ENCODE measurements at regions not wholly inside any gene's neighbourhood (a gene's known extent, or its start where the extent isn't known, plus 50 kb on each side); places are given as distances from the start of the nearest gene placed in this dataset.

- no peak for DNase-seq
Measured at GRCh38 chr12:82174383-82174782, 183.8 kb downstream of the CCDC59 start.

DNA sequence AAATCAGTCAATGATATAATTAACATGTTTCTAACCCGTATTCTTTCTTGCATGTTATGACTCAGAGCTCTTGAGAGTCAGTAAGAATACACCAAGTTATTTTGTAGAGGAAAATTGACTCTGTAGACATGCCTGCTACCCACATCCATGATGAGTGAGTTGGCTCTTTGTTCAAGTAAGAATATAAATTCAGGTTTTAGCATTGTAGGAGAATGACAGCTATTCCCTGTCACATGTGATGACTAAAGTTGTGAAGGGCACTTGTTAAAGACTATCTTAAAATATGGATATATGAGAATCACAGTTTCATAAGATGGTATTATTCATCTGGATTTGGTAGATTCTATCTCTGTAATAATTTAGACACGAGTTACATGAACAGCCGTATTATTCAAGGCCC, 209.1 kb downstream of the CCDC59 start:
- no peak for DNase-seq

- DNase-seq: no peak
Measured at GRCh38 chr12:82146740-82147139, 211.4 kb downstream of the CCDC59 start.

- DNase-seq: no peak
Measured at GRCh38 chr12:82144505-82144904, 213.7 kb downstream of the CCDC59 start.

DNA sequence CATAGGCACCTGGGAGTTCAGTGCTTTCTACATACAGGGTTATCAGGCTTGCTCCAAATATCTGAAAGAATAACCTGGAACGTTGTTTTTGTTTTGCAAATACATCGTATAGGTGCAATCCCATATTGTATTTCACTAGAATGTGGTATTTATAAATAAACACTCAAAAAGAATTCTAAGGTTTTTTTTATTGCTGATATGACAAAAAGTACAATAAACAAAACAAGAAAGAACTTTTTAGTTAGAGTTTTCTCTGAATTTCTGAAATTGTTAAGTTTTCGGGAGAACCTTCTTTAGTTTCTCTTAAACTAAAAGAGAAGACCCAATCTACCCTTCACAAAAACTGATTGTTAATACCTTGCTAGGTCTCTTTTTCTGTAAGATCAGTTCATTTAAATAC, 225.8 kb downstream of the CCDC59 start:
- DNase-seq: no peak

DNA sequence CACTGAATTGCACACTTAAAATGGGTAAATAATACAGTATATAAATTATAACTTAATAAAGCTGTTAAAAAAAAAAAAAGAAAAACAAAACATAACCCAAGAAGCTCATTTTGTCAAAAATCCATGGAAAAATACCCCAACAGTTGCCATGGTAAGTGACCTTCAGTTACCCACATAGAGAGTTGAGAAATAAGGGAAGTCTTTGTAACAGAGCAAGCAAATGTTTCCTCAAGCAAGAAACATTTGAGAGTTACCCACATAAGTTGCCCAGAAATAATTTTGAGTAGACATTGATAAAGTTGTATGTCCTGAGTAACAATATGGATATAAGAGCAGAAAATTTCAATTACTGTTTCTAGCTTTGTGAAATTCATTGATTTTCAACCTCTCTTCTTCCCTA, 227.4 kb downstream of the CCDC59 start:
- no peak for DNase-seq

DNA sequence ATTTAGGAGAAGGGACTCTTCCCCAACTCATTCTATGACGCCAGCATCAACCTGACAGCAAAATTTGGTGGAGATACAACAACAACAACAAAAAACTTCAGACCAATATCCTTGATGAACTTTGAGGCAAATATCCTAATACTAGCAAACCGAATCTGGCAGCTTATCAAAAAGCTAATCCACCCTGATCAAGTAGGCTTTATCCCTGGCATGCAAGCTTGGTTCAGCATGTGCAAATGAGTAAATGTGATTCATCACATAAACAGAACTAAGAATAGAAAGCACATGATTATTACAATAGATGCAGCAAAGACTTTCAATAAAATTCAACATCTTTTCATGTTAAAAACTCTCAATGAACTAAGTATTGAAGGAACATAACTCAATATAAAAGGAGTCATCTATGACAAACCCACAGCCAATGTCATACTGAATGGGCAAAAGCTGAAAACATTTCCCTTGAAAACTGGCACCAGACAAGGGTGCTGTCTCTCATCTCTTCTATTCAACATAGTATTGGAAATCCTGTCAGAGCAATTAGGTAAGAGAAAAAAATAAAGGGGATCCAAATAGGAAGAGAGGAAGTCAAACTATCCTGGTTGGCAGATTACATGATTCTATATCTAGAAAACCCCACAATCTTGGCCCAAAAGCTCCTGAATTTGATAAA, 233.3 kb downstream of the CCDC59 start:
- no peak for DNase-seq

GRCh38 chr12:82121545-82121944, 236.6 kb downstream of the CCDC59 start:
- DNase-seq: no peak

- DNase-seq: no peak
Measured at GRCh38 chr12:82120901-82121300, 237.3 kb downstream of the CCDC59 start.

DNA sequence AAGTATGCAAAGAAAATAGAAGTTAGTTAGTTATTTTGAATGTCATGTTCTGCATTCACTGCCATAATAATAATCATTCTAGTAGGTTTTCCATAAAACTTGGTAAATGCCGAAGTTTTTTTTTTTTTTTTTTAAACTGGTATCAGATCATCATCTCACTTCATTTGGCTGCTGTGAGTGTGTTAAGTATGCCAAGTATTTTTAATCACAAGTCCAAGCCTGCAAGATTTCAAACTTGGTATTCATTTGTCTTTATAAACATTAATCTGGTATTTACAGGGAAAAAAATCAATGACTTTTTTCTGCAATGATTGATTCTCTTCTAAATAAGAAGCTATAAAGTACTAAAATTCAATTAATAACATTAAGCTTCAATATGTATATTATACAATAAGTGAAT, 248.9 kb downstream of the CCDC59 start:
- DNase-seq: no peak

DNA sequence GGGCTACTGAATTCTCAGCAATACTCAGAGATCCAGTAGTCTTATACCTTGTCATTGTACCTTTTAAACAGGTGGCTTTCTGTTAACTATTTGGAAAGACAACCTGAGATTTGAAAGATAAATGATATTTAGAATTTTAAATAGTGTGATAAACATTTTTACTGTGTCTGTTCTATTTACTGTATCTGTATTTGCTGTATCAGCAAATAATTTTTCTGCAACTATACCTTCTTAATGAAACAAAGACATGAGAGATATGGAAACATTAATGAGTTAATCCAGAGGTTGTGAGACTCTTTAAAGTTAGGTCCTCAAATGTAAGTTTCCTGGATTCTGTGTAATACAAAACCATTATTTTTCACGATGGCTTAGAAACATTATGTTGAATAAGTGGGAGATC, 249.6 kb downstream of the CCDC59 start:
- DNase-seq: no peak

- DNase-seq: no peak
Measured at GRCh38 chr12:82099216-82099615, 259.0 kb downstream of the CCDC59 start.

DNA sequence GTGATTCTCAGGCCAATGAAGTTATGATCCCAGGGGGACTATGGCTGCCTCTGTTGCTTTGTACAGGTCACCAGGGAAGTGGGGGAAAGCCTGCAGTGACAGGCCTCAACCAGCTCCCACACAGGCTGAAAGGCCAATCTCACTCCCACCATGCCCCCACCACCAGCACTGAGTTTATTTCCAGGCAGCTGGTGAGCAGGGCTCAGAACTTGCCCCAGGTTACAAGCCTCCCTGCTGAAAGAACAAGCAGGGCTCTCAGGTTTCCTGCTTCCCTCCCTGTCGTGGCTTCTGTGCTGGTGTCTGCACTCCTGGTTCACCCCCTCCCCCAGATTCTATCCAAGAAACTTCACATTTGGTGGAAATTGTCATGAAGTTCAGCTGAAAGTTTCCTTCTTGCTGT, 260.3 kb downstream of the CCDC59 start:
- no peak for DNase-seq

DNA sequence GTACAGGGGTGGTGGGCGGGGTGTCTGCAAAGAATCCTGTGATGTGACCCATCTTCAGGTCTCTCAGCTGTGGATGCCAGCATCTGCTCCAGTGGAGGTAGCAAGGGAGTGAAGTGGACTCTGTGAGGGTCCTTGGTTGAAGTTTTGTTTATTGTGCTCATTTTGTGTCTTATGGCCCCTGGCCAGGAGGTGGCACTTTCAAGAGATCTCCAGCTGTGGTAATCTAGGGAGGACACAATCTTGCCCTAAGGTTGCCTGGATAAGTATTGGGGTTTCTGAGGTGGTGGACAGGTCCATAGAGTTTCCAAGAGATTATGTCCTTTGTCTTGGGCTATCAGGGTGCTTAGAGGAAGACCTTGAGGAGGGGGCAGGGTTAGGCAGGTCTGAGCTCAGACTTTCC, 260.7 kb downstream of the CCDC59 start:
- DNase-seq: no peak

- DNase-seq: no peak
Measured at GRCh38 chr12:82090165-82090564, 268.0 kb downstream of the CCDC59 start.

- no peak for DNase-seq
Measured at GRCh38 chr12:82089369-82090121, 268.6 kb downstream of the CCDC59 start.

- no peak for DNase-seq
Measured at GRCh38 chr12:82082501-82082900, 275.7 kb downstream of the CCDC59 start.

DNA sequence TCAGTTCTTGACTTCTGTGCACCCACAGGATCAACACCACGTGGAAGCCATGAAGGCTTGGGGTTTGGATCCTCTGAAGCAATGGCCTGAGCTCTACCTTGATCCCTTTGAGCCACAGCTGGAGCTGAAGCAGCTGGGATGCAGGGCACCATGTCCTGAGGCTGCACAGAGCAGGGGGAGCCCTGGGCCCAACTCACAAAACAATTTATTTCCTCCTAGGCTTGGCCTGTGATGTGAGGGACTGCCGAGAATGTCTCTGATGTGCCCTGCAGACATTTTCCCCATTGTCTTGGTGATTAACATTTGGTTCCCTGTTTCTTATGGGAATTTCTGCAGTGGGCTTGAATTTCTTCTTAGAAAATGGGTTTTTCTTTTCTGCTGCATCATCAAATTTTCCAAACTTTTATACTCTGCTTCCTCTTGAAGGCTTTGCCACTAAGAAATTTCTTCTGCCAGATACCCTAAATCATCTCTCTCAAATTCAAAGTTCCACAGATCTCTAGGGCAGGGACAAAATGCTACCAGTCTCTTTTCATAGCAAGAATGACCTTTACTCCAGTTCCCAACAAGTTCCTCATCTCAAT, 288.2 kb downstream of the CCDC59 start:
- no peak for DNase-seq

DNA sequence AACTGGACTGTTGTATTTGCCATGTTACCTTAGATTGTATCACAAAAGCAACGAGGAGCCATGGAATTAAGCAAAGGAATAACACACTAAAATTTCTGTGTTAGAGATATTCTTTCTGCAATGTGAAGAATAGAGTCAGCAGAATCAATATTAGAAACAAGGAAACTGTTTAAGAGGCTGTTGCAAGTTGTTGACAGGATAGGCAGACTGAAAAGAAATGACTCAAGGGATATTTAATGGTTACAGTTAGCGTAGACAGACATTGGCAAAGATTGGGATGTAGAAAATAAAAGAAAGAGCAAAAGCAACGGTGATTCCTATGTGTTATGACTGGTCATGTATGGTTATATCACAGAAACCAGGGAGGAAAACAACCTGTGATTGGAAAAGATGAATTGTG, 299.0 kb upstream of the PPFIA2 start:
- DNase-seq: no peak

- no peak for DNase-seq
Measured at GRCh38 chr12:82057770-82058169, 298.6 kb upstream of the PPFIA2 start.

DNA sequence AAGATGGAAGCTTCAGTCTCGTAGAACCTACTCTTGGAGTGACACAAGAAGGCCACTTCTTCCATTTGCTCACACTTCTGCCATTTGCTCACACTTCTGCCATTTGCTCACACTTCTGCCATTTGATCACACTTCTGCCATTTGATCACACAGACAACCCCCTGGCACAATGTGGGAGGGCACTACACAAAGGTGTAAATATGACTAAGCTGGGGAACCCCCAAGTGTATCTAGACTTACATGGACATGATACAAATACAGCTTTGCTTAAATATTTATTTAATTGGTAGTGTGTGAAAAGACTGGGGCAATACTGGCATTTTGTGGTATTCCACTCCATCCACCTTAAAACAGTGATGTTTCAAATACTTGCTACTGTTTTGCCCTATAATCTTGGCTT, 296.2 kb upstream of the PPFIA2 start:
- no peak for DNase-seq

GRCh38 chr12:82054566-82054965, 295.4 kb upstream of the PPFIA2 start:
- no peak for DNase-seq

GRCh38 chr12:82047446-82047845, 288.3 kb upstream of the PPFIA2 start:
- DNase-seq: no peak

Measured in right lung (tissue), 2 donors.